Parathyroid adenoma (tissue), 2 donors: ENCODE measurements at regions not wholly inside any gene's neighbourhood (a gene's known extent, or its start where the extent isn't known, plus 50 kb on each side); places are given as distances from the start of the nearest gene placed in this dataset.

ENCODE experiments used
- H2AFZ ChIP-seq: fragments of 300-600 bp; sonication (generic); one replicate; pipeline ENCODE4 v1.7.0; 2017; ENCODE audit warnings: antibody characterized with exemption, mild to moderate bottlenecking
- H3K27ac ChIP-seq: fragments of 300-600 bp; sonication (generic); one replicate; pipeline ENCODE4 v1.7.0; 2017
- H3K27me3 ChIP-seq: fragments of 300-600 bp; sonication (generic); one replicate; pipeline ENCODE4 v1.7.0; 2017; ENCODE audit warnings: low read length; ENCODE audit not compliant: control insufficient read depth, insufficient read depth
- H3K36me3 ChIP-seq: fragments of 300-600 bp; sonication (generic); one replicate; pipeline ENCODE4 v1.7.0; 2017; ENCODE audit warnings: low read length; ENCODE audit not compliant: control insufficient read depth, insufficient read depth
- H3K4me1 ChIP-seq: fragments of 300-600 bp; sonication (generic); one replicate; pipeline ENCODE4 v1.7.0; 2017; ENCODE audit warnings: control low read depth
- H3K4me2 ChIP-seq: fragments of 300-600 bp; sonication (generic); one replicate; pipeline ENCODE4 v1.7.0; 2017; ENCODE audit warnings: low read length
- H3K4me3 ChIP-seq: fragments of 300-600 bp; sonication (generic); one replicate; pipeline ENCODE4 v1.7.0; 2017; ENCODE audit warnings: low read depth, low read length
- H3K79me2 ChIP-seq: fragments of 300-600 bp; sonication (generic); one replicate; pipeline ENCODE4 v1.7.0; 2017; ENCODE audit warnings: control low read depth
- H3K9ac ChIP-seq: fragments of 300-600 bp; sonication (generic); one replicate; pipeline ENCODE4 v1.7.0; 2017; ENCODE audit warnings: mild to moderate bottlenecking
- H3K9me3 ChIP-seq: fragments of 300-600 bp; sonication (generic); one replicate; pipeline ENCODE4 v1.7.0; 2017; ENCODE audit warnings: low read length; ENCODE audit not compliant: control insufficient read depth
- TF ChIP-seq, protein P1 (sequence below): fragments of 300-600 bp; sonication (generic); IDR thresholded peaks from one replicate; pipeline ENCODE4 v1.7.0; 2017; ENCODE audit warnings: antibody characterized with exemption, mild to moderate bottlenecking
- donor health status: primary hyperparathyroidism.

DNA sequence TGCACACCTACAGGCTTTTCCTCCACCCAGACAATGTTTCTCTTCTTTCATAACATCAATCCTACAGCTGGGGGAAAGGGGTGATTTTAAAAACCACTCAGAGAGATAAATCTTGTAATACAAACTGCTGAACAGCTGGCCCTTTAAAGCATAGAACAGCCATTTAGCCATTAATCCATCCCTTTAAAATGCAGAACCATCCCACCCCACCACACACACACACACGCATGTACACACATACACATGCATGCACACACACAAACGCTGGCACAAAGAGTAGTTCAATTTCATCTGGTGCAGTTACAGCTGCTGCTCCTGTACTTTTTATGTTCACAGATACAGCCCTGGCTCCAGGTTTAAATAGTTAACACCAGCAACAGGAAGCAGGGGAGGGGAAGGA is 426.1 kb downstream of the MID1IP1 start:
- no peak overlapping the region for H3K9ac ChIP-seq
- TF ChIP-seq, protein P1, sequence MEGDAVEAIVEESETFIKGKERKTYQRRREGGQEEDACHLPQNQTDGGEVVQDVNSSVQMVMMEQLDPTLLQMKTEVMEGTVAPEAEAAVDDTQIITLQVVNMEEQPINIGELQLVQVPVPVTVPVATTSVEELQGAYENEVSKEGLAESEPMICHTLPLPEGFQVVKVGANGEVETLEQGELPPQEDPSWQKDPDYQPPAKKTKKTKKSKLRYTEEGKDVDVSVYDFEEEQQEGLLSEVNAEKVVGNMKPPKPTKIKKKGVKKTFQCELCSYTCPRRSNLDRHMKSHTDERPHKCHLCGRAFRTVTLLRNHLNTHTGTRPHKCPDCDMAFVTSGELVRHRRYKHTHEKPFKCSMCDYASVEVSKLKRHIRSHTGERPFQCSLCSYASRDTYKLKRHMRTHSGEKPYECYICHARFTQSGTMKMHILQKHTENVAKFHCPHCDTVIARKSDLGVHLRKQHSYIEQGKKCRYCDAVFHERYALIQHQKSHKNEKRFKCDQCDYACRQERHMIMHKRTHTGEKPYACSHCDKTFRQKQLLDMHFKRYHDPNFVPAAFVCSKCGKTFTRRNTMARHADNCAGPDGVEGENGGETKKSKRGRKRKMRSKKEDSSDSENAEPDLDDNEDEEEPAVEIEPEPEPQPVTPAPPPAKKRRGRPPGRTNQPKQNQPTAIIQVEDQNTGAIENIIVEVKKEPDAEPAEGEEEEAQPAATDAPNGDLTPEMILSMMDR: no peak

DNA sequence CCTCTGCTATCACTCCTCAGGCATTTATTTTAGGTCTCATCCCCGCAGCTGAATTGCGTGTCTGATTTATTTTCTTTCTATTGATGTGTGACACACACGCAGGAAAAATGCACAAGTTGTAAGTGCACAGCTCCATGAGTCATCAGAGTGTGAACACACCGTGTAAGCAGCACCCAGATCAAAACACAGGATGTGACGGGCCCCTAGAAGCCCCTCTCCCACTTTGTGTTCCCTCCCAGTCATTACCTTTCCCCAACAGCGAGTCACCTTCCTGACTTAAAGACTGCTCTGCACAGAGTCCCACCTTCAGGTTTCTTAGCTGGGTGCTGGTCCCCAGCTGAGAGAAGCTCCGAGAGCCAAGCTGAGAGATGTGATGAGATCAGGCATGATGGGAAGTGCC is 436.7 kb downstream of the MID1IP1 start:
- no peak overlapping the region for H3K4me2 ChIP-seq
- TF ChIP-seq, protein P1: no peak
- H3K4me1 ChIP-seq: no peaks in the 10 kb centered on the region
- H2AFZ ChIP-seq: no peak overlapping the region
- H3K9me3 ChIP-seq: no peaks in the 10 kb centered on the region
- H3K27me3 ChIP-seq: no peaks in the 10 kb centered on the region
- no peak overlapping the region for H3K27ac ChIP-seq
- no peak overlapping the region for H3K4me3 ChIP-seq
- H3K79me2 ChIP-seq: no peaks in the 10 kb centered on the region
- H3K36me3 ChIP-seq: no peaks in the 10 kb centered on the region
- H3K9ac ChIP-seq: no peak overlapping the region

More for the DNA sequence above, 426.1 kb downstream of the MID1IP1 start:
- no peak overlapping the region for H2AFZ ChIP-seq
- no peak overlapping the region for H3K4me2 ChIP-seq
- no peak overlapping the region for H3K27ac ChIP-seq
- no peaks in the 10 kb centered on the region for H3K4me1 ChIP-seq
- H3K9me3 ChIP-seq: no peaks in the 10 kb centered on the region
- H3K27me3 ChIP-seq: no peaks in the 10 kb centered on the region
- H3K36me3 ChIP-seq: no peaks in the 10 kb centered on the region
- no peaks in the 10 kb centered on the region for H3K79me2 ChIP-seq
- H3K4me3 ChIP-seq: no peak overlapping the region

DNA sequence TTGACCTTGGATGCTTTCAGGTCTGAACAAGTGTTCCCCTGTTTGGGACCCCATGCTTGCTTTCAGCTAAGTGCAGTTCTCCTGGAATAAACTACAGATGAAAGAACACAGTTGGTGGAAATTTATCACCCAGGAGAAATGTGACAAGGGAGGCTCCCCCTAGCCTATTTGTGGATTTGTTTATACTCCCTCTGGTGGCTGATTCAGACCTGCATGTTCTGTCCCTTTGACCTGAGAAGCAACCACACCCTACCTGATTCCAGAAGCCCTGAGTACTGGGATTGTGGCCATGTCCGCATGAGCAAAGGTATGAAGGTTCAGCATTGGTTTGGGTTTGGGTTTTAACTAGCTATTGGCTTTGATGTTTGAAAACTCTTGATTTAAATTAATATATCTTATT is 440.9 kb downstream of the MID1IP1 start:
- Histone ChIP-seq H3K36me3 (no peaks in the 10 kb centered on the region), H3K9ac (no peak overlapping the region), H3K4me2 (no peak overlapping the region), H3K79me2 (no peaks in the 10 kb centered on the region), H3K4me3 (no peak overlapping the region), H3K27ac (no peak overlapping the region), H2AFZ (no peak overlapping the region), H3K4me1 (no peaks in the 10 kb centered on the region), H3K9me3 (no peaks in the 10 kb centered on the region), H3K27me3 (no peaks in the 10 kb centered on the region)
- TF ChIP-seq, protein P1: peak; percentile 28

DNA sequence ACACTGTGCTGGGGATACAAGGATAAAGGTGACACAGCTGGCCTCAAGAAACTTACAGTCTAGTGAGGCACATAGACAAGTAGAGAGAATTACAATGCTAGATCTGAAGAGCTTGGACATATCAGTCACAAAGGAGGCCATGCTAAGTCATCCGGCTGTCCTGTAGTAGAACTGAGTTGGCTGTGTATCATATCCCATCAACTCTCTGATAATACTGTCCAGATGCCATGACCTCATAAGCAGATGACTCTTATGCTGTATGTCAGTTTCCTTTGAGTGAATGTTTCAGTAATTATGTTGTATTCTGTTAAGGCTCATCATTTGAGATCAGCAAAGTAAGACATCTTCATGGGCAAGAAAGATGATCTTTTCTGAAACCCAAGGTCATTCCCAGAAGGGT is 442.9 kb downstream of the MID1IP1 start:
- Histone ChIP-seq H3K9me3 (no peaks in the 10 kb centered on the region), H3K79me2 (no peaks in the 10 kb centered on the region), H3K36me3 (no peaks in the 10 kb centered on the region), H3K27me3 (no peaks in the 10 kb centered on the region), H3K27ac (no peak overlapping the region), H3K4me1 (no peaks in the 10 kb centered on the region), H3K9ac (no peak overlapping the region), H3K4me3 (no peak overlapping the region), H3K4me2 (no peak overlapping the region), H2AFZ (no peak overlapping the region)
- TF ChIP-seq, protein P1: no peak

DNA sequence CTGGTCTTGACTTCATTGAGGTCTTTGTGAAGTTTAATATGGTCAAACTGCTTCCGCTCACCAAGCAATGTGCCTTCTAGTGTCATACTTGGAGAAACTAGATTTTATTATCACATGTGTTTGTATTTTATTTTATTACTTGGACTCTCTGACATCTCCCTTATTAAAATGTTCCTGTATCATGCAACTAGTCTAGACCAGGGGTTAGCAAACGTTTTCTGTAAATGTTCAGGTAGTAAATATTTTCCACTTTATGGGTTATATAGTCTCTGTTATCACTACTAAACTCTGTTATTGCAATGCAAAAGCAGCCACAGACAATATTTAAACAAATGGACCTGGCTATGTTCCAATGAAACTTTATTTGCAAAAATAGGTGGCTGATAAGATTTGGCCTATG is 443.8 kb downstream of the MID1IP1 start:
- no peak overlapping the region for H2AFZ ChIP-seq
- H3K9me3 ChIP-seq: no peaks in the 10 kb centered on the region
- no peak overlapping the region for H3K9ac ChIP-seq
- H3K27me3 ChIP-seq: no peaks in the 10 kb centered on the region
- TF ChIP-seq, protein P1: no peak
- H3K4me2 ChIP-seq: no peak overlapping the region
- H3K27ac ChIP-seq: no peak overlapping the region
- no peak overlapping the region for H3K4me3 ChIP-seq
- H3K4me1 ChIP-seq: no peaks in the 10 kb centered on the region
- H3K36me3 ChIP-seq: no peaks in the 10 kb centered on the region
- no peaks in the 10 kb centered on the region for H3K79me2 ChIP-seq
